Gastrocnemius medialis (tissue), 4 donors: ENCODE measurements at regions not wholly inside any gene's neighbourhood (a gene's known extent, or its start where the extent isn't known, plus 50 kb on each side); places are given as distances from the start of the nearest gene placed in this dataset.

Source experiments
- CTCF ChIP-seq, 5 experiments: fragments of 450-650 bp in 3 of 5; fragments of 200-600 bp in 2 of 5; sonication (generic) in 2 of 5; IDR thresholded peaks in 4 of 5; conservative IDR thresholded peaks in 1 of 5; 1 replicate in 4 of 5; 2 replicates in 1 of 5; pipeline ENCODE4 v1.5.1; 2016 to 2019; ENCODE audit warnings: antibody characterized with exemption in 5 of 5, mild to moderate bottlenecking in 3 of 5, moderate library complexity in 3 of 5
- POLR2A ChIP-seq, 2 donors: fragments of 450-650 bp; IDR thresholded peaks; one replicate each; pipeline ENCODE4 v1.6.1; 2017; ENCODE audit warnings: antibody characterized with exemption in 2 of 2, mild to moderate bottlenecking in 2 of 2, moderate library complexity in 2 of 2

DNA sequence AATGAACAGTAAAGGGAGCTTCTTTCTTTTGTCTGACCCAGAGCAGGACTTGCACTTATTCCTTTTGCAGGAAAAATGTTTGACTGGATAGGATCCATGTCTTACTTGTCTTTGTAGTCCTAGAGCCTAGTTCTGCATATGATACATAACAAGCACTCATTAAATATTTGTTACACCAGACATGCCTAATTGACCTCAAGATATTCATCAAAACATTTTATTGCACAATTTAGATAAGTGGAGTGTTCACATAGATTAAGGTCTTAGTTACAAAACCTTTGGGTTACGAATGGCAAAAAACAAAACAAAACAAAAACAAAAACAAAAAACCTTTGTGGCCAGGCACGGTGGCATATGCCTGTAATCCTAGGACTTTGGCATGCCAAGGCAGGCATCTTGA is 735.8 kb upstream of the NRSN1 start:
- no peak for TF ChIP-seq CTCF (IDR thresholded peaks at IDR 0.05 in 4 of 5, conservative IDR thresholded peaks at IDR 0.05 in 1 of 5)
- TF ChIP-seq POLR2A (IDR thresholded peaks at IDR 0.05): no peak
